HUDEP-2 (cell line): ENCODE measurements at regions not wholly inside any gene's neighbourhood (a gene's known extent, or its start where the extent isn't known, plus 50 kb on each side); places are given as distances from the start of the nearest gene placed in this dataset.
"Not testable (repeated sequence)": the region's sequence is repeated elsewhere in the genome, so short reads cannot be mapped to it uniquely, and the experiment has no call there.

Source experiments
- DNase-seq, 76 experiments: peaks; one replicate each; lab custom pipeline; 2025; ENCODE audit not compliant: unreplicated experiment in 76 of 76; lab: John Stamatoyannopoulos, UW

- DNase-seq, result no peak
Observed at GRCh38 chr6:84304881-84305280, 77.4 kb upstream of the CEP162 start.

GRCh38 chr6:84291033-84291432 is 63.6 kb upstream of the CEP162 start:
- DNase-seq, result not testable (repeated sequence)

GRCh38 chr6:84284428-84285049 is 57.1 kb upstream of the CEP162 start:
- DNase-seq, result peak in 8 of 76 experiments; percentile 2 to 31 (median 12)

GRCh38 chr6:84282550-84282949 is 55.1 kb upstream of the CEP162 start:
- peak in 52 of 76 experiments; percentile 5 to 77 (median 50) for DNase-seq

GRCh38 chr6:84280639-84281038 is 53.2 kb upstream of the CEP162 start:
- DNase-seq, result peak in 1 of 76 experiments; percentile 18

GRCh38 chr6:84280030-84280429 is 52.6 kb upstream of the CEP162 start:
- DNase-seq, result no peak

- DNase-seq, result no peak
Observed at GRCh38 chr6:84278321-84278998, 51.0 kb upstream of the CEP162 start.
